Psoas muscle (tissue), 7 donors: ENCODE measurements at regions not wholly inside any gene's neighbourhood (a gene's known extent, or its start where the extent isn't known, plus 50 kb on each side); places are given as distances from the start of the nearest gene placed in this dataset.

Source experiments
- ATAC-seq, 4 donors: fragments of 200-7000 bp; cut with Tn5 transposase; one replicate each; pipeline ENCODE4 v1.9.1; 2020; ENCODE audit warnings: moderate library complexity in 3 of 4, mild to moderate bottlenecking in 2 of 4
- DNase-seq, 2 donors: peaks; one replicate each; pipeline ENCODE4 v3.0.0-alpha.2; 2020
- H3K27ac ChIP-seq: fragments of 200-600 bp; one replicate; pipeline ENCODE4 v1.8.0; 2022
- H3K27me3 ChIP-seq, 3 donors: fragments of 200-600 bp in 1 of 3; one replicate each; pipeline versions ENCODE4 v1.6.1 to v1.8.0; 2013 to 2022; ENCODE audit warnings: low read length in 2 of 3, mild to moderate bottlenecking in 2 of 3, moderate library complexity in 1 of 3; ENCODE audit not compliant: insufficient read depth in 3 of 3
- H3K36me3 ChIP-seq, 2 donors: fragments of 200-600 bp in 1 of 2; one replicate each; pipeline versions ENCODE4 v1.6.1 to v1.8.0; 2013 to 2022; ENCODE audit warnings: low read depth in 1 of 2, mild to moderate bottlenecking in 1 of 2, moderate library complexity in 1 of 2; ENCODE audit not compliant: insufficient read depth in 1 of 2
- H3K4me1 ChIP-seq: fragments of 200-600 bp; one replicate; pipeline ENCODE4 v1.8.0; 2022
- H3K4me3 ChIP-seq: fragments of 200-600 bp; one replicate; pipeline ENCODE4 v1.8.0; 2022; ENCODE audit warnings: mild to moderate bottlenecking
- H3K9me3 ChIP-seq: fragments of 200-600 bp; one replicate; pipeline ENCODE4 v1.8.0; 2022
- CTCF ChIP-seq: fragments of 200-600 bp; IDR thresholded peaks from one replicate; pipeline ENCODE4 v1.8.0; 2022; ENCODE audit warnings: antibody characterized with exemption
- WGBS, 3 donors: extraction: QIAGEN DNeasy Blood & Tissue Kit; methylation state at CpG; one replicate each; pipeline versions ENCODE4 v1.1.6 to v1.1.7; 2013; 5-methylcytosine and 5-hydroxymethylcytosine counted together
- intact Hi-C, 2 donors: fragments of 100-400 bp; cut with DNase I; formaldehyde crosslinking; loops; one replicate each; pipeline versions ENCODE4 v1.11.0 to v1.14.2; 2022
- donor health status: healthy with polysubstance abuse.
- donor health status: DM: no; HTN: no; CAD: no; lungs with moderate emphysema.
- donor health status: Bipolar disorder and iron deficiency.
- donor health status: healthy.
- donor health status: DM: yes; HTN: yes; CAD: no.
- donor health status: DM: no; HTN: no; CAD: no.
- donor health status: DM: yes; HTN: yes; CAD: no.

- H3K36me3 ChIP-seq = no peaks in the 10 kb centered on the region
- intact Hi-C loops = no loop called here
- H3K27ac ChIP-seq = no peak overlapping the region
- no peak for TF ChIP-seq CTCF
- DNase-seq (no peak), ATAC-seq (no peak)
- H3K9me3 ChIP-seq = no peaks in the 10 kb centered on the region
- H3K4me1 ChIP-seq = no peaks in the 10 kb centered on the region
- whole genome bisulfite sequencing, 3 donors = 66 to 74% (median 73%) methylated on average over 16 of the region's 16 CpGs
- H3K4me3 ChIP-seq = no peak overlapping the region
- peaks cover 0 to 3% (median 0%) of the 10 kb centered on the region in 3 donors for H3K27me3 ChIP-seq
Measured at GRCh38 chr18:78622907-78623541, 356.6 kb upstream of the SALL3 start.

GRCh38 chr18:78624646-78625279, 354.9 kb upstream of the SALL3 start:
- no peaks in the 10 kb centered on the region for H3K9me3 ChIP-seq
- no peak for DNase-seq
- intact Hi-C loops = no loop called here
- ATAC-seq = no peak
- H3K4me3 ChIP-seq = no peak overlapping the region
- WGBS, 3 donors = 46 to 57% (median 54%) methylated on average over 16 of the region's 16 CpGs
- peaks cover 0 to 3% (median 0%) of the 10 kb centered on the region in 3 donors for H3K27me3 ChIP-seq
- H3K4me1 ChIP-seq = no peaks in the 10 kb centered on the region
- no peak overlapping the region for H3K27ac ChIP-seq
- TF ChIP-seq CTCF = no peak
- no peaks in the 10 kb centered on the region for H3K36me3 ChIP-seq

GRCh38 chr18:78625847-78626246, 353.8 kb upstream of the SALL3 start:
- WGBS, 3 donors = 45 to 53% (median 49%) methylated on average over 5 of the region's 5 CpGs
- no peaks in the 10 kb centered on the region for H3K4me1 ChIP-seq
- DNase-seq (no peak), ATAC-seq (no peak)
- no peak overlapping the region for H3K27ac ChIP-seq
- H3K36me3 ChIP-seq = no peaks in the 10 kb centered on the region
- intact Hi-C loops = no loop called here
- TF ChIP-seq CTCF = no peak
- H3K27me3 ChIP-seq = peaks cover 0 to 3% (median 0%) of the 10 kb centered on the region in 3 donors
- H3K4me3 ChIP-seq = no peak overlapping the region
- no peaks in the 10 kb centered on the region for H3K9me3 ChIP-seq

GRCh38 chr18:78627551-78628346, 351.9 kb upstream of the SALL3 start:
- WGBS, 3 donors = 22 to 34% (median 25%) methylated on average over 21 of the region's 21 CpGs
- no peak for ATAC-seq
- intact Hi-C loops = no loop called here

More at GRCh38 chr18:78627551-78628346, 351.9 kb upstream of the SALL3 start:
- no peak for DNase-seq
- Histone ChIP-seq H3K27ac (no peak overlapping the region), H3K4me1 (no peaks in the 10 kb centered on the region), H3K36me3 (no peaks in the 10 kb centered on the region), H3K9me3 (no peaks in the 10 kb centered on the region), H3K27me3 (peaks cover 0 to 3% (median 0%) of the 10 kb centered on the region in 3 donors), H3K4me3 (no peak overlapping the region)
- no peak for TF ChIP-seq CTCF
